ENCODE measurements at regions not wholly inside any gene's neighbourhood (a gene's known extent, or its start where the extent isn't known, plus 50 kb on each side); places are given as distances from the start of the nearest gene placed in this dataset.

DNA sequence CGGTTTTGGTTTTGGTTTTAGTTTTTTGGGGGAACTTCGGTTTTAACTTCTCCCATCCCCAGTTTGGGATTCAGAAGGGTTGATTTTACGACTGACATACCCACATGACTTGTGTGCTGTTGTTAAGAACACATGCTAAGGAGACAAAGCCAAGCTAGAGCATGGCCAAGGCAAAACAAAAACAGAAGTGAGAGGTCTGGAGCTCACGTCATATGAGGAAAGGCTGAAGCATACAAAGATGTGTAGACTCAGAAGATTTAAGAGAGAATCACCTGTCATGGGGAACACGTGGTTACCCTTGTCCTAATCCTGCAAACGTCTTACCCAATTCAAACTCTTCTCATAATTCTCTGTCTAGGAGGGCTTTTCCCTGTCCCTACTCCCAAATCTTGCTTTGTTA lies 465.0 kb downstream of the FAM181B start:
- no peak for DNase-seq (ENCODE audit: low read depth, low spot score)
- H3K4me3 ChIP-seq (replicated peaks in 1 of 3; ENCODE audit: insufficient read depth in 1 of 3, low read depth in 1 of 3, low read length in 3 of 3), result no peak overlapping the region
- intact Hi-C loops (cut with micrococcal nuclease), result no loop called here
- H3K9me1 ChIP-seq (replicated peaks; ENCODE audit: control insufficient read depth, extremely low read depth, insufficient read depth, low read length), result no peaks in the 10 kb centered on the region
- H2AFZ ChIP-seq (ENCODE audit: low read depth, low read length), result no peak overlapping the region
- H3K4me1 ChIP-seq (ENCODE audit: control insufficient read depth, extremely low read depth, insufficient read depth, low read length), result no peaks in the 10 kb centered on the region
- H3K9ac ChIP-seq (replicated peaks; ENCODE audit: extremely low read depth, insufficient read depth, low read length), result no peak overlapping the region
- H3K9me3 ChIP-seq (replicated peaks; ENCODE audit: control insufficient read depth, insufficient read depth, low read length), result no peaks in the 10 kb centered on the region
- H3K4me2 ChIP-seq (ENCODE audit: insufficient read depth, low read length), result no peak overlapping the region
- BruUV-seq (replicated peaks), result no TSS peak
- H3K79me2 ChIP-seq (ENCODE audit: control insufficient read depth, insufficient read depth, low read length), result no peaks in the 10 kb centered on the region
- H4K20me1 ChIP-seq (replicated peaks; ENCODE audit: control insufficient read depth, extremely low read depth, insufficient read depth, low read length), result no peaks in the 10 kb centered on the region
- TF ChIP-seq GATA2 (IDR thresholded peaks at IDR 0.05; ENCODE audit: insufficient read depth, insufficient read length, low read depth, low read length), result no peak
- TF ChIP-seq MYC (IDR thresholded peaks at IDR 0.05; ENCODE audit: low read depth, low read length), result no peak
- TF ChIP-seq JUN (IDR thresholded peaks at IDR 0.05; ENCODE audit: borderline replicate concordance, insufficient read depth, insufficient read length, low read depth), result no peak
- TF ChIP-seq, protein P1, sequence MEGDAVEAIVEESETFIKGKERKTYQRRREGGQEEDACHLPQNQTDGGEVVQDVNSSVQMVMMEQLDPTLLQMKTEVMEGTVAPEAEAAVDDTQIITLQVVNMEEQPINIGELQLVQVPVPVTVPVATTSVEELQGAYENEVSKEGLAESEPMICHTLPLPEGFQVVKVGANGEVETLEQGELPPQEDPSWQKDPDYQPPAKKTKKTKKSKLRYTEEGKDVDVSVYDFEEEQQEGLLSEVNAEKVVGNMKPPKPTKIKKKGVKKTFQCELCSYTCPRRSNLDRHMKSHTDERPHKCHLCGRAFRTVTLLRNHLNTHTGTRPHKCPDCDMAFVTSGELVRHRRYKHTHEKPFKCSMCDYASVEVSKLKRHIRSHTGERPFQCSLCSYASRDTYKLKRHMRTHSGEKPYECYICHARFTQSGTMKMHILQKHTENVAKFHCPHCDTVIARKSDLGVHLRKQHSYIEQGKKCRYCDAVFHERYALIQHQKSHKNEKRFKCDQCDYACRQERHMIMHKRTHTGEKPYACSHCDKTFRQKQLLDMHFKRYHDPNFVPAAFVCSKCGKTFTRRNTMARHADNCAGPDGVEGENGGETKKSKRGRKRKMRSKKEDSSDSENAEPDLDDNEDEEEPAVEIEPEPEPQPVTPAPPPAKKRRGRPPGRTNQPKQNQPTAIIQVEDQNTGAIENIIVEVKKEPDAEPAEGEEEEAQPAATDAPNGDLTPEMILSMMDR (IDR thresholded peaks at IDR 0.05; ENCODE audit: extremely low read depth in 1 of 2, insufficient read depth in 1 of 2, low read depth in 1 of 2, low read length in 2 of 2), result no peak
- no peak for TF ChIP-seq EZH2 (IDR thresholded peaks at IDR 0.05; ENCODE audit: borderline replicate concordance, low read depth, low read length, severe bottlenecking)
- TF ChIP-seq POLR2A (IDR thresholded peaks at IDR 0.05; ENCODE audit: low read depth, low read length), result no peak
- TF ChIP-seq FOS (IDR thresholded peaks at IDR 0.05; ENCODE audit: borderline replicate concordance, insufficient read depth, low read length), result no peak
- no peak for TF ChIP-seq POLR2AphosphoS5 (IDR thresholded peaks at IDR 0.05; ENCODE audit: insufficient read depth, low read depth, low read length)
- no peak overlapping the region for H3K27ac ChIP-seq (ENCODE audit: insufficient read depth, low read depth, low read length)
- FAIRE-seq, result no peak
- no peaks in the 10 kb centered on the region for H3K27me3 ChIP-seq (ENCODE audit: control insufficient read depth in 2 of 2, insufficient read depth in 2 of 2, low read length in 2 of 2)
- ChIA-PET POLR2A (no interaction called here), CTCF (no interaction called here)
- dilution Hi-C loops (cut with MboI; ENCODE audit: extremely low pct_ligation_motif_present, low sequenced_read_pairs), result no loop called here
- H3K36me3 ChIP-seq (ENCODE audit: control insufficient read depth in 2 of 2, extremely low read depth in 1 of 2, insufficient read depth in 2 of 2, low read length in 2 of 2), result no peaks in the 10 kb centered on the region
